B cell (primary cell): ENCODE measurements at regions not wholly inside any gene's neighbourhood (a gene's known extent, or its start where the extent isn't known, plus 50 kb on each side); places are given as distances from the start of the nearest gene placed in this dataset.

Source experiments
- ATAC-seq: fragments of 200-7000 bp; cut with Tn5 transposase; one replicate; pipeline ENCODE4 v1.10.0; 2021; ENCODE audit warnings: low read depth, mild to moderate bottlenecking, moderate number of reproducible peaks, moderate library complexity
- CTCF ChIA-PET: fragments of 350-600 bp; sonication (Branson Sonifier 250); formaldehyde crosslinking; loops from one replicate; lab custom pipeline; 2021; ENCODE audit warnings: antibody characterized with exemption, inconsistent platforms; lab: Charles Lee
- POLR2A ChIA-PET: fragments of 350-600 bp; sonication (Branson Sonifier 250); formaldehyde crosslinking; loops from one replicate; lab custom pipeline; 2021; ENCODE audit warnings: antibody characterized with exemption; lab: Charles Lee
- DNase-seq: peaks from one replicate; pipeline ENCODE4 v3.0.0; 2013
- H2AFZ ChIP-seq: 2 replicates; pipeline ENCODE4 v1.6.1; 2012; ENCODE audit warnings: mild to moderate bottlenecking, low read depth, low read length; ENCODE audit not compliant: insufficient read depth, poor library complexity, severe bottlenecking
- H3K27ac ChIP-seq, 2 donors: 1 replicate in 1 of 2; 2 replicates in 1 of 2; pipeline ENCODE4 v1.5.1; 2012 to 2013; ENCODE audit warnings: low read length in 2 of 2, mild to moderate bottlenecking in 2 of 2, moderate library complexity in 1 of 2
- H3K27me3 ChIP-seq, 4 experiments: fragments of 200-600 bp in 1 of 4; sonication (generic) in 1 of 4; replicated peaks in 1 of 4; 1 replicate in 2 of 4; 2 replicates in 2 of 4; pipeline versions ENCODE4 v1.6.1 to v1.7.0; 2013 to 2016; ENCODE audit warnings: low read length in 3 of 4, mild to moderate bottlenecking in 2 of 4, mixed read lengths in 1 of 4, moderate library complexity in 1 of 4; ENCODE audit not compliant: insufficient read depth in 4 of 4, control insufficient read depth in 3 of 4; ENCODE audit errors: control extremely low read depth in 1 of 4
- H3K36me3 ChIP-seq, 2 experiments: replicated peaks in 1 of 2; 1 replicate in 1 of 2; 2 replicates in 1 of 2; pipeline versions ENCODE4 v1.6.1 to v1.7.1; 2013; ENCODE audit warnings: low read length in 1 of 2; ENCODE audit not compliant: insufficient read depth in 2 of 2, control insufficient read depth in 1 of 2; ENCODE audit errors: control extremely low read depth in 1 of 2, extremely low read depth in 1 of 2
- H3K4me1 ChIP-seq, 2 donors: fragments of 200-600 bp in 1 of 2; sonication (generic) in 1 of 2; 1 replicate in 1 of 2; 2 replicates in 1 of 2; pipeline versions ENCODE4 v1.5.1 to v1.6.1; 2013 to 2017; ENCODE audit warnings: low read length in 2 of 2; ENCODE audit not compliant: control insufficient read depth in 2 of 2, insufficient read depth in 2 of 2
- H3K4me2 ChIP-seq: replicated peaks from 2 replicates; pipeline ENCODE3; 2012; ENCODE audit warnings: mild to moderate bottlenecking, low read depth, low read length; ENCODE audit not compliant: poor library complexity, severe bottlenecking
- H3K4me3 ChIP-seq, 5 experiments: fragments of 200-600 bp in 1 of 5; sonication (generic) in 1 of 5; 1 replicate in 3 of 5; 2 replicates in 2 of 5; pipeline versions ENCODE4 v1.5.1 to v1.7.0; 2011 to 2016; ENCODE audit warnings: low read length in 4 of 5, mild to moderate bottlenecking in 4 of 5, low read depth in 2 of 5, control low read depth in 1 of 5, moderate library complexity in 1 of 5; ENCODE audit not compliant: insufficient read depth in 1 of 5; ENCODE audit errors: control extremely low read depth in 1 of 5, extremely low read depth in 1 of 5
- H3K79me2 ChIP-seq: fragments of 200-600 bp; sonication (generic); one replicate; pipeline ENCODE4 v1.6.0; 2016; ENCODE audit warnings: low read length; ENCODE audit not compliant: control insufficient read depth, insufficient read depth
- H3K9ac ChIP-seq: fragments of 200-600 bp; sonication (generic); 2 replicates; pipeline ENCODE4 v1.6.1; 2017; ENCODE audit warnings: mild to moderate bottlenecking, low read length, moderate library complexity
- H3K9me3 ChIP-seq, 3 donors: one replicate each; pipeline versions ENCODE4 v1.6.1 to v1.7.1; 2013; ENCODE audit warnings: low read length in 2 of 3; ENCODE audit not compliant: control insufficient read depth in 2 of 3, insufficient read depth in 1 of 3; ENCODE audit errors: control extremely low read depth in 1 of 3
- H4K20me1 ChIP-seq: 2 replicates; pipeline ENCODE4 v1.6.0; 2012; ENCODE audit warnings: mild to moderate bottlenecking, low read length; ENCODE audit not compliant: insufficient read depth, control insufficient read depth, poor library complexity, severe bottlenecking
- H3K27ac Mint-ChIP-seq: one replicate; pipeline ENCODE4 v1.8.0; 2021; ENCODE audit warnings: mixed read lengths
- H3K27me3 Mint-ChIP-seq: one replicate; pipeline ENCODE4 v1.8.0; 2021; ENCODE audit warnings: mixed read lengths
- H3K4me1 Mint-ChIP-seq: one replicate; pipeline ENCODE4 v1.8.0; 2021; ENCODE audit warnings: mixed read lengths
- H3K4me3 Mint-ChIP-seq: one replicate; pipeline ENCODE4 v1.8.0; 2021; ENCODE audit warnings: mixed read lengths
- H3K9me3 Mint-ChIP-seq: one replicate; pipeline ENCODE4 v1.8.0; 2022; ENCODE audit warnings: mixed read lengths; ENCODE audit not compliant: insufficient read depth
- EZH2 ChIP-seq: IDR thresholded peaks from 2 replicates; pipeline ENCODE4 v1.6.1; 2012; ENCODE audit warnings: borderline replicate concordance, low read depth, mild to moderate bottlenecking, moderate library complexity, low read length; ENCODE audit not compliant: insufficient read depth, poor library complexity, severe bottlenecking
- WGBS: methylation state at CpG from one replicate; pipeline ENCODE4 v1.1.5; 2013; ENCODE audit warnings: missing lambda C conversion rate; ENCODE audit not compliant: insufficient coverage; 5-methylcytosine and 5-hydroxymethylcytosine counted together
- intact Hi-C: fragments of 100-400 bp; cut with micrococcal nuclease; formaldehyde crosslinking; loops from one replicate; pipeline ENCODE4 v1.10.0; 2022
- TF ChIP-seq, protein P1 (sequence below): fragments of 200-600 bp; IDR thresholded peaks from one replicate; pipeline ENCODE4 v1.8.0; 2022; ENCODE audit warnings: antibody characterized with exemption, mild to moderate bottlenecking

DNA sequence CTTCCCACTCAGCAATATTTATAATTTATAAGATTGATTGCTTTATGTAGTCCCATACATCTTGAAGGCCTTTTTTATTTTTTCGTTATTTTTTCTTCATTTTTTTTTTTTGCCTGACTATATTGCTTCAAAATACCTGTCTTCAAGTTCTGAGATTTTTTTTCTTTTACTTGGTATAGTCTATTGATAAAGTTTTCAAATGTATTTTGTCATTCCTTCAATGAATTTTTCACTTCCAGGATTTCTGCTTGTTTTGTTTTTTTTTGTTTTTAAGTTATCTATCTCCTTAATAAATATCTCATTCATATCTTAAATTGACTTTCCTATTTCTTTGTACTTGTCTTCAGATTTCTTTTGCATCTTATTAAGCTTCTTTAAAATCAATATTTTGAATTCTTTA, 905.6 kb upstream of the CDH6 start:
- Histone ChIP-seq H2AFZ (no peak overlapping the region), H3K4me3 (no peak overlapping the region), H3K4me1 (no peaks in the 10 kb centered on the region), H4K20me1 (no peaks in the 10 kb centered on the region), H3K9me3 (peaks cover 0 to 17% (median 6%) of the 10 kb centered on the region in 3 donors), H3K79me2 (no peaks in the 10 kb centered on the region), H3K9ac (no peak overlapping the region), H3K27ac (no peak overlapping the region), H3K4me2 (no peak overlapping the region), H3K36me3 (no peaks in the 10 kb centered on the region), H3K27me3 (no peaks in the 10 kb centered on the region)
- Mint-ChIP-seq H3K27me3 (no peaks in the 10 kb centered on the region), H3K9me3 (no peaks in the 10 kb centered on the region), H3K4me1 (no peaks in the 10 kb centered on the region), H3K4me3 (no peak overlapping the region), H3K27ac (no peak overlapping the region)
- no peak for ATAC-seq
- no peak for DNase-seq
- intact Hi-C loops = no loop called here
- POLR2A ChIA-PET = no interaction called here
- TF ChIP-seq EZH2 = no peak
- TF ChIP-seq, protein P1, sequence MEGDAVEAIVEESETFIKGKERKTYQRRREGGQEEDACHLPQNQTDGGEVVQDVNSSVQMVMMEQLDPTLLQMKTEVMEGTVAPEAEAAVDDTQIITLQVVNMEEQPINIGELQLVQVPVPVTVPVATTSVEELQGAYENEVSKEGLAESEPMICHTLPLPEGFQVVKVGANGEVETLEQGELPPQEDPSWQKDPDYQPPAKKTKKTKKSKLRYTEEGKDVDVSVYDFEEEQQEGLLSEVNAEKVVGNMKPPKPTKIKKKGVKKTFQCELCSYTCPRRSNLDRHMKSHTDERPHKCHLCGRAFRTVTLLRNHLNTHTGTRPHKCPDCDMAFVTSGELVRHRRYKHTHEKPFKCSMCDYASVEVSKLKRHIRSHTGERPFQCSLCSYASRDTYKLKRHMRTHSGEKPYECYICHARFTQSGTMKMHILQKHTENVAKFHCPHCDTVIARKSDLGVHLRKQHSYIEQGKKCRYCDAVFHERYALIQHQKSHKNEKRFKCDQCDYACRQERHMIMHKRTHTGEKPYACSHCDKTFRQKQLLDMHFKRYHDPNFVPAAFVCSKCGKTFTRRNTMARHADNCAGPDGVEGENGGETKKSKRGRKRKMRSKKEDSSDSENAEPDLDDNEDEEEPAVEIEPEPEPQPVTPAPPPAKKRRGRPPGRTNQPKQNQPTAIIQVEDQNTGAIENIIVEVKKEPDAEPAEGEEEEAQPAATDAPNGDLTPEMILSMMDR = no peak
- CTCF ChIA-PET = no interaction called here
- WGBS = no CpG with 5 or more reads among the region's 1 CpG

DNA sequence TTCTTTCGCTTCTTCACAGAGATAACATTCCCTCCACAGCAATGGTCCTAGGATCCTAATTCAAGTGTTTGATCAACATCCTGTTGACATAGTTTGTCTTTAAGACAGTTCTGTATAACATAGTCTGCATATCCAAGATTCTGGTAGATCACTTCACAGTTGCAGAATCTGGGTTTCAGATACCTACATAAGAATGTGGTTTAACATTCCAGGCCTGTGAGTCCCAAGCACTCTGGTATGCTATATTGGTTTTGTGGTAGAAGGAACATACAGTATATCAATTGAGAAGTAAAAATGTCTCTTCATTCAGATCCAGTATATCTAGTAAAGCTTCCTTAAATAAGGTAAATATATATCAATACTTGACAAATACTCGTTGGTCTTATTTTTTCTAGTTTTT, 914.2 kb upstream of the CDH6 start:
- H3K27ac Mint-ChIP-seq = no peak overlapping the region
- H3K4me3 ChIP-seq = no peak overlapping the region
- H3K9me3 Mint-ChIP-seq = peaks cover 12% of the 10 kb centered on the region
- H2AFZ ChIP-seq = no peak overlapping the region
- H3K36me3 ChIP-seq = no peaks in the 10 kb centered on the region
- WGBS = no CpG with 5 or more reads among the region's 2 CpGs
- TF ChIP-seq, protein P1 = no peak
- no peak for TF ChIP-seq EZH2
- intact Hi-C loops = no loop called here
- DNase-seq (no peak), ATAC-seq (no peak)
- H3K9me3 ChIP-seq = peaks cover 0 to 3% (median 0%) of the 10 kb centered on the region in 3 donors
- H3K4me2 ChIP-seq = no peak overlapping the region
- H3K27ac ChIP-seq = no peak overlapping the region
- no peaks in the 10 kb centered on the region for H3K27me3 ChIP-seq
- no peaks in the 10 kb centered on the region for H3K27me3 Mint-ChIP-seq
- ChIA-PET POLR2A (no interaction called here), CTCF (no interaction called here)
- H4K20me1 ChIP-seq = no peaks in the 10 kb centered on the region
- no peaks in the 10 kb centered on the region for H3K4me1 ChIP-seq
- no peak overlapping the region for H3K4me3 Mint-ChIP-seq
- H3K4me1 Mint-ChIP-seq = no peaks in the 10 kb centered on the region
- H3K9ac ChIP-seq = no peak overlapping the region
- H3K79me2 ChIP-seq = no peaks in the 10 kb centered on the region
